Smooth muscle cell (in vitro differentiated cells): ENCODE measurements at regions not wholly inside any gene's neighbourhood (a gene's known extent, or its start where the extent isn't known, plus 50 kb on each side); places are given as distances from the start of the nearest gene placed in this dataset.

Experiments
- DNase-seq: peaks from one replicate; lab custom pipeline; 2025; ENCODE audit not compliant: unreplicated experiment; lab: John Stamatoyannopoulos, UW
- H2AFZ ChIP-seq: fragments of 200-600 bp; sonication (generic); 2 replicates; pipeline ENCODE4 v1.6.0; 2016; ENCODE audit warnings: antibody characterized with exemption, low read depth, mild to moderate bottlenecking
- H3F3A ChIP-seq: fragments of 200-600 bp; sonication (generic); 2 replicates; pipeline ENCODE4 v1.6.0; 2017; ENCODE audit warnings: antibody characterized with exemption, low read depth
- H3K27ac ChIP-seq: fragments of 200-600 bp; sonication (generic); 2 replicates; pipeline ENCODE4 v1.5.1; 2016; ENCODE audit warnings: low read depth, mild to moderate bottlenecking
- H3K27me3 ChIP-seq: fragments of 200-600 bp; sonication (generic); 2 replicates; pipeline ENCODE4 v1.6.1; 2016; ENCODE audit warnings: low read depth, mild to moderate bottlenecking
- H3K36me3 ChIP-seq: fragments of 200-600 bp; sonication (generic); 2 replicates; pipeline ENCODE4 v1.5.1; 2016; ENCODE audit warnings: low read depth
- H3K4me1 ChIP-seq: fragments of 200-600 bp; sonication (generic); 2 replicates; pipeline ENCODE4 v1.5.1; 2016; ENCODE audit warnings: low read depth
- H3K4me2 ChIP-seq: fragments of 200-600 bp; sonication (generic); 2 replicates; pipeline ENCODE4 v1.6.0; 2016; ENCODE audit warnings: mild to moderate bottlenecking
- H3K4me3 ChIP-seq: fragments of 200-600 bp; sonication (generic); 2 replicates; pipeline ENCODE4 v1.5.1; 2016; ENCODE audit warnings: mild to moderate bottlenecking
- H3K79me2 ChIP-seq: fragments of 200-600 bp; sonication (generic); 2 replicates; pipeline ENCODE4 v1.6.0; 2016; ENCODE audit warnings: low read depth, mild to moderate bottlenecking
- H3K9ac ChIP-seq: fragments of 200-600 bp; sonication (generic); 2 replicates; pipeline ENCODE4 v1.6.0; 2016; ENCODE audit warnings: low read depth
- H3K9me3 ChIP-seq: fragments of 200-600 bp; sonication (generic); replicated peaks from 2 replicates; pipeline ENCODE4 v1.5.1; 2016; ENCODE audit warnings: low read depth
- H4K20me1 ChIP-seq: fragments of 200-600 bp; sonication (generic); 2 replicates; pipeline ENCODE4 v1.6.0; 2016; ENCODE audit warnings: low read depth
- CTCF ChIP-seq: fragments of 200-600 bp; sonication (generic); IDR thresholded peaks from 2 replicates; pipeline ENCODE4 v1.5.1; 2017; ENCODE audit warnings: borderline replicate concordance, mild to moderate bottlenecking, antibody characterized with exemption; ENCODE audit not compliant: insufficient read depth, poor library complexity, severe bottlenecking
- WGBS: methylation state at CpG from one replicate; pipeline ENCODE4 v1.1.7; 2016; ENCODE audit warnings: low lambda C conversion rate; 5-methylcytosine and 5-hydroxymethylcytosine counted together

DNA sequence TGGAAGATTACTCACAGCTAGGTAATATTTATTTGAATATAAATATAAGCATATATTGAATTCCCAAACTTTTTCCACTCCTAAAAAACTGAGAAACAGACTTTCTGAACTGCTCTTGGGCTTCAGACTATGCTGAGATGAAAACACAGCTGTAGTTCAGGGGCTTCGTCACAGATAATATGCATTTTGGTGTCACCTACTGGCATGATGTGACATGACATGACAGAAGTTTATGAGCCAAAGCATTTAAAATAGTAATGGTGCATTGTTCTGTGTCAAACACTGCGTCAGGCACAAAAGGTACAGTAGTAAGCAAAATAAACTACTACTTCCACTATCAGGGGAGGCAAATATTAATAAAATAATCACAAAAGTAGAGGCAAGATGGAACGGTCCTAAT, 171.3 kb downstream of the BTC start:
- H3F3A ChIP-seq, result peaks cover 19% of the 10 kb centered on the region
- H3K9me3 ChIP-seq, result no peaks in the 10 kb centered on the region
- H4K20me1 ChIP-seq, result no peaks in the 10 kb centered on the region
- peak; percentile 54 for TF ChIP-seq CTCF
- H3K4me1 ChIP-seq, result peaks cover 13% of the 10 kb centered on the region
- no peaks in the 10 kb centered on the region for H3K36me3 ChIP-seq
- no peak for DNase-seq
- H3K4me3 ChIP-seq, result no peak overlapping the region
- 49% methylated on average over 3 of the region's 3 CpGs for whole genome bisulfite sequencing
- H2AFZ ChIP-seq, result no peak overlapping the region
- peak overlapping the region; percentile 95 for H3K27ac ChIP-seq
- no peaks in the 10 kb centered on the region for H3K27me3 ChIP-seq
- H3K4me2 ChIP-seq, result peak overlapping the region; percentile 63
- H3K9ac ChIP-seq, result peak overlapping the region; percentile 5
- H3K79me2 ChIP-seq, result no peaks in the 10 kb centered on the region

- no peak overlapping the region for H2AFZ ChIP-seq
- H3K4me2 ChIP-seq, result peak overlapping the region; percentile 78
- no peaks in the 10 kb centered on the region for H3K79me2 ChIP-seq
- peak overlapping the region; percentile 95 for H3K27ac ChIP-seq
- peaks cover 13% of the 10 kb centered on the region for H3K4me1 ChIP-seq
- peak overlapping the region; percentile 72 for H3K9ac ChIP-seq
- no peak for DNase-seq
- H3K4me3 ChIP-seq, result no peak overlapping the region
- H3K9me3 ChIP-seq, result no peaks in the 10 kb centered on the region
- no peaks in the 10 kb centered on the region for H3K36me3 ChIP-seq
- 40% methylated on average over 5 of the region's 5 CpGs for WGBS
- H3K27me3 ChIP-seq, result no peaks in the 10 kb centered on the region
- no peak for TF ChIP-seq CTCF
- H3F3A ChIP-seq, result peaks cover 26% of the 10 kb centered on the region
- no peaks in the 10 kb centered on the region for H4K20me1 ChIP-seq
Measured at GRCh38 chr4:74624351-74625151, 169.8 kb downstream of the BTC start.

GRCh38 chr4:74625981-74626380, 168.3 kb downstream of the BTC start:
- TF ChIP-seq CTCF, result no peak

DNA sequence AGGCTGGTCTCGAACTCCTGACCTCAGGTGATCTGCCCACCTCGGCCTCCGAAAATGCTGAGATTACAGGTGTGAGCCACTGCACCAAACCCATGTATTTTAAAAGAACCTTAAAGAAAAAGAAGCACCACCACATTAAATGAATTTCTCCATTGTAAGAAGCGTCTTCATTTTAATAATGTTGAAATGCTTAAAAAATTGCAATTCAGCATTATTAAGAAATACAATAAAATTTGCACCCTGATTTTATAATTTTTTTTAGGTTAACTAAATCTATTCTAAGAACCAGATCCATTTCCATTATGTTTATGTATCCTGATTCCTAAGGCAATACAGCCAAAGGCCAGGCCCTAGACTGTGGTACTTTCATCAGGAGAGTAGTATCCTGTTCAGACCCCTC, 167.2 kb downstream of the BTC start:
- peak overlapping the region; percentile 67 for H3K4me2 ChIP-seq
- over 99% methylated on average over 4 of the region's 4 CpGs for WGBS
- no peak overlapping the region for H3K27ac ChIP-seq
- no peaks in the 10 kb centered on the region for H3K27me3 ChIP-seq
- no peak overlapping the region for H3K4me3 ChIP-seq
- H3K9me3 ChIP-seq, result no peaks in the 10 kb centered on the region
- TF ChIP-seq CTCF, result no peak
- H2AFZ ChIP-seq, result no peak overlapping the region
- peaks cover 34% of the 10 kb centered on the region for H3F3A ChIP-seq
- H3K9ac ChIP-seq, result no peak overlapping the region
- H3K4me1 ChIP-seq, result peaks cover 13% of the 10 kb centered on the region
- H3K79me2 ChIP-seq, result no peaks in the 10 kb centered on the region
- no peaks in the 10 kb centered on the region for H3K36me3 ChIP-seq
- no peaks in the 10 kb centered on the region for H4K20me1 ChIP-seq
- no peak for DNase-seq

More at GRCh38 chr4:74625981-74626380, 168.3 kb downstream of the BTC start:
- Histone ChIP-seq H3K79me2 (no peaks in the 10 kb centered on the region), H3K4me2 (peak overlapping the region; percentile 78), H4K20me1 (no peaks in the 10 kb centered on the region), H3K27me3 (no peaks in the 10 kb centered on the region), H3K9me3 (no peaks in the 10 kb centered on the region), H3K4me3 (no peak overlapping the region), H3K36me3 (no peaks in the 10 kb centered on the region), H2AFZ (no peak overlapping the region), H3K27ac (peak overlapping the region; percentile 95), H3F3A (peaks cover 34% of the 10 kb centered on the region), H3K9ac (no peak overlapping the region), H3K4me1 (peaks cover 13% of the 10 kb centered on the region)
- WGBS, result 87% methylated on average over 1 of the region's 1 CpG
- DNase-seq, result no peak
